ENCODE measurements at regions not wholly inside any gene's neighbourhood (a gene's known extent, or its start where the extent isn't known, plus 50 kb on each side); places are given as distances from the start of the nearest gene placed in this dataset.
A peak's percentile ranks its signal among the peaks of the same experiment; 100 is the strongest.

GRCh38 chr10:20622531-20623211 is 274.4 kb downstream of the NEBL start:
- no peak for TF ChIP-seq ZNF598 (CRISPR knock-in tag; IDR thresholded peaks at IDR 0.05; ENCODE audit: borderline replicate concordance)
- no peak for TF ChIP-seq ZNF496 (CRISPR knock-in tag; IDR thresholded peaks at IDR 0.05; ENCODE audit: insufficient replicate concordance)
- no peak for TF ChIP-seq SYNCRIP (IDR thresholded peaks at IDR 0.05; ENCODE audit: insufficient read depth, low read depth, low read length)
- no peak for TF ChIP-seq BCL6 (CRISPR knock-in tag; IDR thresholded peaks at IDR 0.05)
- no peak for TF ChIP-seq MYNN (CRISPR knock-in tag; IDR thresholded peaks at IDR 0.05; ENCODE audit: low read depth)
- no peak for TF ChIP-seq FOXJ3 (CRISPR knock-in tag; IDR thresholded peaks at IDR 0.05; ENCODE audit: borderline replicate concordance)
- TF ChIP-seq TFAP4 (IDR thresholded peaks at IDR 0.05; ENCODE audit: borderline replicate concordance, low read depth), result no peak
- TF ChIP-seq MXD4 (CRISPR knock-in tag; IDR thresholded peaks at IDR 0.05), result no peak
- no peak for TF ChIP-seq ZNF672 (CRISPR knock-in tag; IDR thresholded peaks at IDR 0.05)
- TF ChIP-seq GTF2F1 (IDR thresholded peaks at IDR 0.05; ENCODE audit: low read length), result no peak
- TF ChIP-seq ZC3H13 (CRISPR knock-in tag; IDR thresholded peaks at IDR 0.05), result no peak
- no peak for TF ChIP-seq FOSL1 (CRISPR knock-in tag; IDR thresholded peaks at IDR 0.05; ENCODE audit: borderline replicate concordance)
- no peak for TF ChIP-seq PHF8 (CRISPR knock-in tag; IDR thresholded peaks at IDR 0.05)
- no peak for TF ChIP-seq EZH2 (conservative IDR thresholded peaks at IDR 0.05; ENCODE audit: low read depth, low read length)
- no peak for TF ChIP-seq ZBTB38 (CRISPR knock-in tag; IDR thresholded peaks at IDR 0.05)
- no peak for TF ChIP-seq SOX6 (IDR thresholded peaks at IDR 0.05)
- TF ChIP-seq SOX6 (CRISPR knock-in tag; IDR thresholded peaks at IDR 0.05), result no peak
- no peak for TF ChIP-seq ZNF260 (CRISPR knock-in tag; IDR thresholded peaks at IDR 0.05; ENCODE audit: borderline replicate concordance, low read depth)
- no peak for TF ChIP-seq ZNF383 (CRISPR knock-in tag; IDR thresholded peaks at IDR 0.05; ENCODE audit: borderline replicate concordance)
- TF ChIP-seq ZNF605 (CRISPR knock-in tag; IDR thresholded peaks at IDR 0.05), result no peak
- TF ChIP-seq RAD21 (CRISPR knock-in tag; IDR thresholded peaks at IDR 0.05), result no peak
- Histone ChIP-seq H3K36me3 (replicated peaks in 1 of 2; ENCODE audit: control insufficient read depth in 1 of 2, insufficient read depth in 2 of 2, low read length in 2 of 2) (no peaks in the 10 kb centered on the region), H3K27me3 (ENCODE audit: control insufficient read depth in 1 of 2, insufficient read depth in 2 of 2, low read length in 2 of 2) (no peaks in the 10 kb centered on the region), H3K4me3 (replicated peaks in 1 of 3; ENCODE audit: insufficient read depth in 1 of 3, low read depth in 2 of 3, low read length in 3 of 3) (no peak overlapping the region), H3K9ac (ENCODE audit: insufficient read depth, low read depth, low read length) (no peak overlapping the region), H4K20me1 (ENCODE audit: insufficient read depth, low read length) (no peaks in the 10 kb centered on the region), H3K79me2 (ENCODE audit: insufficient read depth, low read length) (no peaks in the 10 kb centered on the region), H3K27ac (ENCODE audit: extremely low read length, insufficient read depth, low read length) (no peak overlapping the region), H3K4me2 (ENCODE audit: low read depth, low read length) (no peak overlapping the region), H3K4me1 (ENCODE audit: insufficient read depth, low read length) (no peaks in the 10 kb centered on the region), H3K9me3 (ENCODE audit: low read length) (peaks cover 13% of the 10 kb centered on the region; the same call in 1 of the 2 replicates), H2AFZ (ENCODE audit: low read length) (no peak overlapping the region)
- peak; percentile 23 for FAIRE-seq
- in situ Hi-C loops (cut with HindIII; ENCODE audit: extremely low pct_ligation_motif_present, low pct_unique_long_range_greater_than_20kb) (no loop called here), intact Hi-C loops (cut with micrococcal nuclease; ENCODE audit: unreplicated experiment) (no loop called here)
- CTCF ChIA-PET (ENCODE audit: low intra/inter-chr PET ratio, low total read pairs), result no interaction called here
- 7% methylated on average over 6 of the region's 6 CpGs for WGBS (ENCODE audit: low lambda C conversion rate)
- BruUV-seq (replicated peaks), result no TSS peak
- DNase-seq (ENCODE audit: low spot score), result peak; percentile 6
- ATAC-seq, result no peak
- POLR2A ChIA-PET, result no interaction called here

Data from HepG2 (cell line).